ENCODE measurements at regions not wholly inside any gene's neighbourhood (a gene's known extent, or its start where the extent isn't known, plus 50 kb on each side); places are given as distances from the start of the nearest gene placed in this dataset.
A peak's percentile ranks its signal among the peaks of the same experiment; 100 is the strongest.

DNA sequence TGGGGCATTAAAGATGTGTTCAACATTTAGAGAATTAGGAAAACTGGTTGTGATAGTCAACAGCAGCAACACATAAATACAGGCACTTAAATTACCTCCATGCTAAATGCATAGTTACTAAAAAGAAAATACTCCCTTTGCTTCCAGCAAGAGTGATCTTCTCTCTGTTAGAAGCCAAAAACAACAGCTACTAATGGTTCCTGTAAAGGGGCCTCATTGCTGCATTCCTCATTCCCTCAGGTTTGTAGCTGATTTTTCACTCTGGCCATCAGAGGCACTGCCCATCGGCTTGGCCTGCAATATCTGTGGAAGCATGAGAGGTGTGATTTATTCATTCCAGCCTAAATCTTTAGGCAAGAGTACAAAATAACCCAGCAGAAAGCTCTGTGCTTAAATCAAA is 466.0 kb upstream of the ADAMTS16 start:
- peak; percentile 21 for DNase-seq

DNA sequence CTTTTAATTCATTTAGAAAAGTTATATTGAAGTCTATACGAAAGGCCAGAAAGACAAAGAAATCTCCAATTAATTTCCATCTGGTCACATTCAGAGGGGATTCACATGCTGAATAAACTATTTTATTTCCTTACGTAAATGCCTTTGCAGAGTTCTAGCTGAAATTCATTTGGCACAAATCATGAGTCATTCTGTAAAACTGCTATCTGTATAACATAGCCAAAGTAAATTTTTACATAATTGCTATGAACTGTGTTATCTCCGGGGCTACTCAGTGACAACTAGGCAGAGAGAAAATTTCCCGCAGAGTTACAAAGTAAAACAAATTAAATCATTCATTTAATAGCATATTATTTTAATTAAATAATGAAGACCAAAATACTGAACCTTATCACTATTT is 463.2 kb upstream of the ADAMTS16 start:
- peak; percentile 38 for DNase-seq

DNA sequence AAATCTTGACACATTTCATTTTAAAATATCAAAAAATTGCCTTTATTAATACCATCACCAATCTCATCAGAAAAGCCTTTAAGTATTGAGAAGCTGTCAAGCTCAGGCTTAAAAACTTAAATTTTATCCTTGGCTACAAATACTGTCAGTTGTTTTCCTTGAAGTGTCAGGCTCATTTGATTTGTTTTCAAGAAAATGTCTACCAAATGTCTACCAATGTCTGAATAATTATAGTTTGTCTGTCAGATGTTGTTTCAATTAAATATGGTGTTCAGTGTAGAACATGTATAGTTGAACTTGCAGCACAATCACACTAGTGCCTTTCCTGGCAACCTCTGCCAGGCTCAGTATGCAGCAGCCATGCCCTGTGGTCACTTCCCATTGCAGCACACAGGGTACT is 455.2 kb upstream of the ADAMTS16 start:
- DNase-seq: no peak

DNA sequence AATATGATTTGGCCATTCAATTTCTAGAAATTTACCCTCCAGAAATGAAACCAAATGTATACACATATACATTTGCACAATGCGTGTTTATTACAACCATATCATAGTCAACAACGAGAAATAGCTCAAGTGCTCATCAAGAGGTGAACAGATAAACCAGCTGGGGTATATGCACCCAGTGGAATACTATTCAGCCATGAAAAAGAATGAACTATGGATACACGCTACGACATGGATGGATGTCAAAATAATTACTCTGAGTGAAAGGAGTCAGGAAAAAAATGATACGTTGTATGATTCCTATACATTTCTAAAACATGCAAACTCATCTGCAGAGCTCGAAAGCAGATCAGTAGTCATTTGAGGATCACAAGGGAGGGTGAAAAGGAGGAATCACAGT is 441.5 kb upstream of the ADAMTS16 start:
- DNase-seq: no peak

DNA sequence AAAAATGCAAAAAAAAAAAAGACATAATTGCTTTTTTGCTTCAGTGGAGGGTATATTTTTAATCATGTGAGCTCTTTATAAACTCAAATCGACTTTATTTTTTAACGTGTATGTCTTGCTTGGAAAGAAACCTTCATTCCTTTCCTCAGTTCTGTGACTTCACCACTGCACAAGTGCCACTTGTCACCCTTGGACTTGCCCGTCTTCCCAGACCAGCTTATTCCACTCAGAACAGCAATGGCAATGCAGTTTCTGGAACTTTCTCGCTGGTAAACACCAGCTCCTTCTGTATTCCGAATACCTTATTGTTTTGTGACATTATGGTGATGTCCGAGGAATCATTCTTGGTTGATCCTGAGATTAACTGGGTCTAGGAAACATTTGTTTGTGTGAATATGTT is 440.5 kb upstream of the ADAMTS16 start:
- no peak for DNase-seq

DNA sequence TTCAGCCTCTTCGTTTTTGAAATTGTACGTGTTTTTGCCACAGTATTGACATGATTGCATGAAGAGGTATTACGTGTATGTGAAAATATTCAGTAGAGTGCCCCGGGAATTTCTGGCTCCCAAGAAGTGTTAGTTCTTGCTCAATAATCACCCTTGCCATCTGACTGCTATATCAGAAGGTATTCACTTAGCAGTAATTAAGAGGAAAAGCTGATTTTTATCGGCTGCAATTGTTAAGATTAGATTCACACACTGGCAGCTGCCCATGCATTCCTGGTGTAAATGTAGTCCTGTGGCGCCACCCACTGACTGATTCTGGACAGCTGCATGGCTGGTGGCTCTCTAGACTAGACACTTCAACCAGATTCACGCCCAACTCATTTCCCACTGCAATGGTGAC is 440.1 kb upstream of the ADAMTS16 start:
- peak; percentile 72 for DNase-seq

DNA sequence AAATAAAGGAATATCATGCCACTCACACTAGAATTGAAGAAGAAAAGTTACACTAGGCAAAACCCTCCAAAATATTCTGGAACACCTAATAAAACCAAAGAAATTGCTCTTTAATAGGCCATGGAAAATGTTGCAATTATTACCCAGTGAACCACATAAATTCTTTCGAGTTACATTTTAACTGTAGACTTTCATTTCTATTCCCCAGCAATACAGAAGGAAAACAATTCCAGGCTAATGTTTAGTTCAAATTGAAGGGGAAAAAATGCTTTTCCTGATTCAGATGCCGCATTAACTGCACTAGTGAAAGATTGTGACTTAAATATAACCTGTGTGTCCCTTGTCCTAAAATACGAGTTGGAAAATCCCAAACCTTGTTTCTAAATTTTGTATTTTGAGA is 439.3 kb upstream of the ADAMTS16 start:
- no peak for DNase-seq

DNA sequence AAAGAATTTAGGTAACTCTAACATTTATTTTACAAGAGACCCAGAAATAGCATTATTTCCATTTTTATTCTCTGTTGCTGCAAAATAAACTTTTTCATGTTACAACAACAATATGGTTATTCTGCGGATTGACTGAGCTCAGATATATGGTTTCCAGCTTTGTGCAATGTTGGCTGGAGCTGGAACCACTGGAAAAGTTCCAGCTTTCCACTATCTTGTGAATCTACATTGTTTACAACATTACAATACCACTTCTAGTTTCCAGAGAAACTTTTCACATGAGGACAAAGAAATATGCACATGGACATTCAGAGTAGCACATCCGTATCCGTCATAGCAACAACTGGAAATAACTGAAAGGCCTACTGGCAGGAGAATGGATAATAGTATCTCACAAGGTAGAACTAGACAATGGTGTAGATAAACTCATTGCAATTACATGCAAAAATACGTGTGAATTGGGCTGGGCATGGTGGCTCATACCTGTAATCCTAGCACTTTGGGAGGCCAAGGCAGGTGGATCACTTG is 436.1 kb upstream of the ADAMTS16 start:
- DNase-seq: no peak

DNA sequence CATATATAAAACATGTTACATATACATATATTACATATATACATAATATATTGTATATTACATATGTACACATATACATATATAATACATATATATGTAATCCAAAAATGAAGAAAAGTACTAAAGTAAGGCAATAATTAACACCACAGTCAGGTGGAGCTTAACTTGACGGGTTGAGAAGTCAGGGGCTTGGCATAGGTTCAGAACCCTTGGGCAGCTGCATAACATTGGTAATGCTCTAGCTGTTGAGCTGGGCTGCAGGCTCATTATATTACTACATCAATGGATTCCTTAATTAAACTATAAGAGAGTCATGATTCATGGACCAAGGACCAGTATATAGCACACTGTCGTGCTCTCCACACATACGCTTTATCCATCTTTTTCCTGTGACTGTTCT is 435.2 kb upstream of the ADAMTS16 start:
- no peak for DNase-seq

DNA sequence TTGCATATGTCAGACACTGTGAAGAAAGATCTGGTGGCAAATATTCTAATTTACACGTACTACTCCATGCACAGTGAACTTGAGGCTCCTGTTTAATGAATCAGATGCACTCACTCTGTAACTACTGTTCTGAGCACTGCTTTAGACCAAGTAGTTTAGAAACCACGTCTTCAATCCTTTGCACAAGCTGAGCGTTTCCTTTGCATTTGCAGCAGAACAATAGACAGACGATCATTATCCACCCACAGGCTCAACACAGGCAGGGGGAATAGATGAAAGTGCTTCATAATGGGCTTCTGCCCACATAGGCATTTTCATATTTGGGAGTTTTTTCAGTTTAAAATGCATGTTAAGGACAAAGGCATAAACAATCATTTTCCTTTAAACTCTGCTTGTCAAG is 423.3 kb upstream of the ADAMTS16 start:
- DNase-seq: no peak

DNA sequence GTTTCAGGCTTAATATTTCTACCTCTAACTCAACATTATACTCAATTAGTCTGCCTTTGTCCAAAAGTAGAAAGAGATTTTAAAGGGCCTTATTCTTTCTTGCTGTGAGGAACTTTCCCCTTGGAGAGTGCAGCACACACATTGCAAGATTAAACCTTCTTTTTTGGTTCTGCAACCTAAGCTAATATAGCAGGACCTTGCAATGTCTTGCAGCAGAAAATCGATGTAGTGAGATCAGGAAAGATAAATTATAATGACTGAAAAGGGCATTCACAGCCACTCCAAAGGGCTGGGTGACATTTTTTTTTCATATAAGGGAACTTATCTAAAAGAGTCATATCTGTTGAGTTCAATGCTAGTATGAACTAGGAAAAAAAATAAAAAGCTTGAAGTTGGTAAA is 422.7 kb upstream of the ADAMTS16 start:
- DNase-seq: no peak

DNA sequence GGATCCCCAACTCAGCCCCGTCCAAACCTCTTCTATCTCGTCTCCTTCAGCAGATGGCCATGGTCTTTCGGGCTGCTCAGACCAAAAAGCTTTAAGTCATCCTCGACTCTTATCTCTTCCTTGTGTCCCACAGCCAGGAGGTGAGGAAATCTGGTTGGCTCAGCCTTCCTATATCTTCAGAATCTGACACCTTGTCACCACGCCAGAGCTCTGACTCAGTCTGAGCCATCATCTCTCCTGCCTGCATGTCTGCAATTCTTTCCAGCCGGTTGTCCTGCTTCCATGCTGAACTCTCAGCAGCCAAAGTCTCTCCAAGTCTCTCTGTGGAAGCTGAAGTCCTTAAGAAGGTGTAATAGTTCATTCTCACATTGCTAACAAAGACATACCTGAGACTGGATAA is 419.3 kb upstream of the ADAMTS16 start:
- peak; percentile 69 for DNase-seq

DNA sequence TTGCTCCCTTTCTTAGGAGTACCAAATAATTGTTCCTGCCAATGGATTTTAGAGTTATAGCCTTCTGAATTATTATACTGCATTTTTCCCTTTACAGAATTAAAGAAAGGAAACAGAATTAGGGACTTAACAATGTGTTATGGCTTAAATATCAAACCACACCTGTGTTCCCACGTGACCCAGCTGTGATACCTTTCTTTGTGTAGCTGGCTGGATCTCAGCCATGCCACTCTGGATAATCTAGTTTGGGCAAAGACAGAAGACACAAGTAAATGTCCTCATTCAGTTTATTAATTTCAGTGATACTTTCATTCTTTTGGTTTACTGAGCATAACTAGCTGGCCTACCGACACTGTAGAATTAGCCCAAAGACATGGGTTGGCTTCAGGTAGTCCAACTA is 417.2 kb upstream of the ADAMTS16 start:
- DNase-seq: no peak

DNA sequence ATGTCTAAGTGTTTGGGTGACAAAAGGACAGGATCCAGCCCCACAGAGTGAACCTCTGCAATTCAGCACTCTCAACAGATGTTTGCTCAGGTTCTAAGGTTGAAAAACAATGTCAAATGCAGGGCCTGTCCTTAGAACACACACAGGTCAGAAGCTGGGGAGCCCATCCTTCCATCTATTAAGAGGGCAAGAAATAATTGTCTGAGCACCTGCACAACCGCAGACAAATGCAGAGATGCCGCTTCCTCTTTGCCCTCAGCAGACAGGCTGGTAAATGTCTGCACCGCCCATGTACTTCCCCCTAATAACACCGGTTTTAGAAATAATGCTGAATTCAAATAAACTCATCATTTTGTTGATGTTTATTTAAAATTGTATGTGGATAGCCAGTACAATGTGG is 414.5 kb upstream of the ADAMTS16 start:
- no peak for DNase-seq

DNA sequence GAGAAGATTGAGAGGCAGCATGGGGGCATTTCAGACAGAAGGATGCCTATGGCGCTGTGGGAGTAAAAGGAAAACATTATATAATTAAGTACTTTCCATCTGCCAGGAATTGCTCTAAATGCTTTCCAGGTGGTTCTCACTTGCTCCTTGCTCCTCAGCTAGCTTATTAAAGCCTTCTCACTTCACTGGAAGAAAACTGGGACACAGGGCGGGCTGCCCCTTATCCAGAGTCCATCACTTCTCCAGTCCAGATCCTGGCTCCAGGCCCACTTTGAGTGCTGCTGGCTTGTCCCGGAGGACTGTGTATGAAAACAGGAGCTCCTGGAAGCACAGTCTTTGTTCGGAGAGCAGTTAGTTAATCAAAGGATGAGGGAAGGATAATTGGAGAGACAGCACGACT is 409.9 kb upstream of the ADAMTS16 start:
- DNase-seq: no peak

DNA sequence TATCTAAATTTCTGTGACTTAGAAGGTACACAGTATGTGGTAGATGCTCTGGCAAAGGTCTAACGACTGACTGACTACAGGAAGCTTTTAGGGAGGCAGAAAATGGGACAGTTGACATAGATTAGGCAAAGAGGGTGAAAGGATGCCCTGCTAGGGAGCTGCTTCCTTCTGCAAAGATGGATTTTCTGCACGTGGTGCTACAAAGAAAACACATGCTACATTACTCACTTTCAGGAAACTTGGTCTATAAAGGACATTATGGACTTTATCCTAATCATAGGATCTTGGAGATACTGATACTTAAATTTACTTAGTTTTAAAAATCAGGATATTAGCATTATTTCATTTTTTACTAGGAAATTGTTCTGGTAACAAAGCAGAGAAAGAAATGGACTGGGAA is 405.8 kb upstream of the ADAMTS16 start:
- DNase-seq: no peak

DNA sequence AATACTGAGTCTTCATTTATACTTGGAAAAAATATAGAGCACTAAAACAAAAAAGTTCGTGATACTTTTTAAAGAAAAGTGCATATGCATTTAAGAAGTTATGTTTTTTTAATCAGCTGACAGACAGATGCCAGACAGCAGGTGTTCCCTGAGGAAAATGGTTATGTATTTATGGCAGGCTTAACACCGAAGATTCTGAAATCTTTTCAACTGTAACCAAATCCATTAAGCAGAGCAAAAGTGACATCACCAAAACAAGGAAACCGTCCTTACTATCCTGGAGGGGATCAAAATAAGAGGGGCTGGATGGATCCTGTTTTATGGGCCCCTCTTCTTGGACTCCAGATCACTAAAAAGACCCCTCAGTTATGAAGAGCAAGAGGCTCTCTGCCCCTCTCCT is 404.9 kb upstream of the ADAMTS16 start:
- no peak for DNase-seq

DNA sequence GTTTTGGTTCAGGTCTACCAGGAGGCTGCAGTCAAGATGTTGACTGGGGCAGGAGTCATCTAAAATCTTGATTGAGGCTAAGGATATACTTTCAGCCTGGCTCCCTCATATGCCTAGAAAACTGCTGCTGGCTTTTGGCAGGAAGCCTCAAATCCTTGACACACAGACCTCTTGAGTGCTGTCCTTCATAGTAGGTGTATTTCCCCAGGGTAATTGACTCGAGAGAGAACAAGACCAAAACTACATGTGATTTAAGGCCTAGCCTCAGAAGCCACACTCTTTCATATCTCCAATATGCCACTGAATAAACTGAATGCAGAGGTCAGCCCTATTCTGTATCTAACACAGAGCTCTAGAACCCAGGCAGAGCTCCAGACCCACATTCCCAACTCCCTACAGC is 402.3 kb upstream of the ADAMTS16 start:
- DNase-seq: no peak

DNA sequence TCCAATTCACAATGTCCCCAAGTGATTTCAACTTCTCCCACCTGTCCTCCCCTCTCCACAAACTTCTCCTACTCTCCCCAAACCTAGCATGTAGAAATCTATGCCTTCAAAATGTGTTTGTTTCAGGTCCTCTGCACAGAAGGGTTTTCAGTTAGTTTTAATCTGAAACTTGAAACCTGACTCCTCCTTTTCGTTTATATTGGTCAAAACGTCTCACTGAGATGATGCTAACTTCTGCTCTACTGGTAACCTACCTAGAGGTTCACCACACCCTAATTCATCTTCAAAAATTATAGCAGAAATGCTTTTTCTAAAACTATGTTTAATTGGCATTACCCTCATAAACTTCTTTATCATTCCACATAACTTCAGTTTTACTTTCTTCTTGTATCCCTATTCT is 401.8 kb upstream of the ADAMTS16 start:
- no peak for DNase-seq

DNA sequence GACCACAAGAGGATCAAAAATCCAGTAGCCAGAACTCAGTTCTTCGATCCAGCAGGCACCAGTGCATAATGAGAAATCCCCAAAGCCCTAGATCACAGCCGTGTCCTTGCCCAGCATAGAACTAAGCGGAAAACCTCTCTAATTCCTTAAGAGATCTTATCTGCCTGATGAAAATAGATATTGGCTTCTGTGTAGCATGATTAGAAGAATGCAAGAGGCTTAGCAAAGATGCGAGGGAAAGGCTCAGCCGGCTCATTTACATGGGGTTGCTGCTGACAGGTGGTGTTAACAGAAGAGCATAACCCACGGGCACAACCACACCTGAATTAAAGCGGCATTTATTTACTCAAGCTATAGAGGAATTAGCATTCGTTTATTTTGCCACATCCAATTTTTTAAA is 400.0 kb upstream of the ADAMTS16 start:
- DNase-seq: no peak

DNA sequence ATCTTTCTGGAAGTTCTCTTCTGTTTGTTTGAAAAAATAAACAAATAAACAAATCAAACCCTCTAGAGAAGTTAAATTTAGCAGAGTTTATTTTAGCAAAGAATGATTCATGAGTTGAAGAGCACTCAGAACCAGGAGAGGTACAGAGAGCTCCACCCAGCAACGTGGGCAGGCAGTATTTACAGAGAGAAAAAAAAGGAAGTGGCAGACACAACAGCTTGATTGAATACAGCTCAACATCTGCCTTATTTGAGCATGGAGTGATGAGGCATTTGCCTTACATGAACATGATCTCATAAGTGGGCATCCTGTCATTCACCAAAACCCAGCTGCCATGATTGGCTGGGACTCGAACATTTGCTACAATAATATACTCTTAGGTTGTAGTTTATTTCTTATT is 381.6 kb upstream of the ADAMTS16 start:
- DNase-seq: no peak

DNA sequence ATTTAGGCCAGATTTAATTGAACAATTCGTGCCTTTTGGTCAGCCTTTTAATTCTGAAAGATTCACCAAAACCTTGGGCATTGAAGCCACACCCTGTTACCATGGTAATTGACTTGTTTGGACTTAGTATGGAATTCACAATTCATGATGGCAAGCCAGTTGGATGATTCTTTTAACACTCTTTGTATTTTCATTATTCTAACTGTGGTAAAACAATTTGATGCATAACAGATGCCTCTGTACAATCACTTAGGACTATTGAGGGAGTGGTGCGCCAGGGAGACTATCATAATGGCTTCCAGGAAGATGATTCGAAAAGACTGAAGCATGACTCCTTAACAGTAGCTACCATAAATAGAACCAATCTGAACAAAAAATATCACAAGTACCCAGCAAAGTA is 381.1 kb upstream of the ADAMTS16 start:
- no peak for DNase-seq

DNA sequence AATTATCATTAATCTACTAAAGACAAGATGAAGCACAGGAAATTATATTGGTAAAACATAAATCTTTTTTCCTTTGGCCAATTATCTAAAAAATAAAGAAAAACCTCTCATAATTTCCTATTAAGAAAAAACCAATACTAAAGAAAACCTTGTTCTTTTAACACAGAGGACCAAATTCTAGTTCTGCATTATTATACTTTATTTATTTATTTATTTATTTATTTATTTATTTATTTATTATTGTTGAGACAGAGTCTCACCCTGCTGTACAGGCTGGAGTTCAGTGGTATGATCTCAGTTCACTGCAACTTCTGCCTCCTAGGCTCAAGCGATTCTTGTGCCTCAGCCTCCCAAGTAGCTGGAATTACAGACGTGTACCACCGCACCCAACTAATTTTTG is 377.8 kb upstream of the ADAMTS16 start:
- DNase-seq: no peak

DNA sequence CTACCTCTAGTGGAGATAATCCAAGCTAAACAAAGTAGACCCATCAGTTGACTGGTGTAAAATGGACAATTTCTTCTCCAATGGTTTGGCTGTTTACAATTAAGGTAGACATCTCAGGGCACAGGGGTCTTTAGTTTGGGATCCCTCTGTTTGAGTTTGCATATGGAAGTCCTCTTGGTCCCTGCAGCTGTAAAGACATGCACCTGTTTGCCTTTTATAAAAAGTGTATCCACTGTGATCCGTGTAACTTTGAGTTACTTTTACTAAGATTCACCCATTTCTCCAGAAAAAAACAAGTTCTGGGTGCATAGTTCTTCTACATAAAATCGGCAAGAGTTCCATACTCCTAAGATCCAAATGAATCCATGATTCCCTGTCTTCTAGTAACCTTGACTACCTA is 374.7 kb upstream of the ADAMTS16 start:
- DNase-seq: no peak

DNA sequence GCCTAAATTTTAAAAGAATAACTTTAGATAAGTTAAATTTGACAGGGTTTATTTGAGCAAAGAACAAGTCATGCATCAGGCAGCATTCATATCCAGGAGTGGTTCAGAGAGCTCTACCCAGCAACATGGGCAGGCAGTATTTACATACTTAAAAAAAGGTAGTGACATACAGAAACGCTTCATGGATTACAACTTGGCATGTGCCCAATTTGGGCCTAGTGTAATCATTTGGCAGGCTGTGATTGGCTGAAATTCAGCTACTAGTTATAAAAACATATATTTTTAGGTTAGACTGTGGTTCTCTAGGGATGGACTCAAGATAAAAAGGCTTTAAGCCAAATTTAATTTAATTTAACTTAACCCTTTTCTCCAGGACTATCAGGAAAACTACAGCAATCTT is 374.0 kb upstream of the ADAMTS16 start:
- no peak for DNase-seq

DNA sequence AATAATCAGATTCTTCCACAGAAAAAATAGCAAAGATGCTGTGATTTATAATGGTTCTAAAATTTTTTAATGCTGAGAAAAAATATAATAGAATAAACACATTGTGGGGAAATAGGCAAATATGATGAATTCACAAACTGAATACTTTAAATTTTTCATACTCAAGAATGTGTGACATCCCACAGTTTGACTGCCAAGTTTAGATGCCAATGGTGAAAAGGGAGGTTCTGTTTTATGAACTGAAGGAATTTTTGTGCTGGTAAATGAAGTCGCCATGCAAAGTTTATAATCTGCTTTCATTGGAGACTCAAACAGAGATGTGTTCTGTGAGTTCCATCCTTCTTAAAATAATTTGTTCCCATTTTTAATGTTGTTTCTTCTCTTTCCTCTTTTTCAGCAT is 367.5 kb upstream of the ADAMTS16 start:
- no peak for DNase-seq

All from fibroblast of upper back skin (primary cell).